ENCODE measurements at regions not wholly inside any gene's neighbourhood (a gene's known extent, or its start where the extent isn't known, plus 50 kb on each side); places are given as distances from the start of the nearest gene placed in this dataset.

DNA sequence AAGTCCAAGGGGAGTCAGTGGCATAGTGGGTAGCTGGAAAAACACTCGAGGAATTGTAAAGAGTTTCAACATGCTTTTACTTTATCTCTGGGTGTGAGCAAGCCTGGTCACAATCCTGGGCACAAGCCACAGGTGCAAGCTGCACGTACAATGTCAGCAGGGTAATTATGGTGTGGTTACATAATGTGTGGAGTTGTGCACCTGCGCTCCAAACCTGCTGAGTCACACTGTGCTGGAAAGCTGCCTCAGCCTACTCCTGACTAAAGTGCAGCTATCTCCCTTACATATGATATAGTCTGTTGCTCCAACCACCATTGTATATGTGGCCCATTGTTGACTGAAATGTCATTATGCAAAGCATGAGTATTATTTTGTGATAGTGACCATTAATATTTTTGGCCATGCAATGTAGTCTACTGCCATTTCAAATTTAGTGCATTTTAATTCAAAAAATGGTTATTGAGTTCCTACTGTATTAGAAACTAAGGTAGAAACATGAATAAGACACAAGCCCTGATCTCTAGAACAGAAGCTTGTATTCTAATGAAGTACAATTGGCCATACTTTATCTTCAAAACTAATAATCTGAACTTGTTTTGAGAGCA is 160.9 kb upstream of the SLC30A5 start:
- TF ChIP-seq, protein P1, sequence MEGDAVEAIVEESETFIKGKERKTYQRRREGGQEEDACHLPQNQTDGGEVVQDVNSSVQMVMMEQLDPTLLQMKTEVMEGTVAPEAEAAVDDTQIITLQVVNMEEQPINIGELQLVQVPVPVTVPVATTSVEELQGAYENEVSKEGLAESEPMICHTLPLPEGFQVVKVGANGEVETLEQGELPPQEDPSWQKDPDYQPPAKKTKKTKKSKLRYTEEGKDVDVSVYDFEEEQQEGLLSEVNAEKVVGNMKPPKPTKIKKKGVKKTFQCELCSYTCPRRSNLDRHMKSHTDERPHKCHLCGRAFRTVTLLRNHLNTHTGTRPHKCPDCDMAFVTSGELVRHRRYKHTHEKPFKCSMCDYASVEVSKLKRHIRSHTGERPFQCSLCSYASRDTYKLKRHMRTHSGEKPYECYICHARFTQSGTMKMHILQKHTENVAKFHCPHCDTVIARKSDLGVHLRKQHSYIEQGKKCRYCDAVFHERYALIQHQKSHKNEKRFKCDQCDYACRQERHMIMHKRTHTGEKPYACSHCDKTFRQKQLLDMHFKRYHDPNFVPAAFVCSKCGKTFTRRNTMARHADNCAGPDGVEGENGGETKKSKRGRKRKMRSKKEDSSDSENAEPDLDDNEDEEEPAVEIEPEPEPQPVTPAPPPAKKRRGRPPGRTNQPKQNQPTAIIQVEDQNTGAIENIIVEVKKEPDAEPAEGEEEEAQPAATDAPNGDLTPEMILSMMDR (IDR thresholded peaks at IDR 0.05): no peak
- no peak for TF ChIP-seq POLR2A (IDR thresholded peaks at IDR 0.05)
